ENCODE measurements at regions not wholly inside any gene's neighbourhood (a gene's known extent, or its start where the extent isn't known, plus 50 kb on each side); places are given as distances from the start of the nearest gene placed in this dataset.

DNA sequence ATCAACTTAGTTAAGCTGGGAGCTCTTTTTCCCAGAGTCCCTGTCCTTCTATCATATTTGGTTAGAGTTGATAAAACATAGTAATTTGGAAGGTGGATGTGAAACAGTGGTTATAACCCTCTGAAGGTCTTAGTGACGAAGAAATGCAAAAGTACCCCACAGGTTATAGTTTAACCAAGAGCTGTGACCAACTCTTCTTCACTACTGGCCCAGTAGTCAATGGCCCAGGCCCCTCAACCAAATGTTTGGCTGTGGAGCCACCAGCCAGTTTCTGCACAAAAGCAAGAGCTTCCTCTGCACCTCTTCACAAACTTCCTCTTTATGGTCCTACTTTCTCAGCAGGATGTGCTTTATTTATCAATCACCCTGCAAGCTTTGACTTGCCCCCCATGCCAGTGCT is 132.6 kb downstream of the BMP4 start:
- DNase-seq (ENCODE audit: low read depth): no peak
- TF ChIP-seq, protein P1, sequence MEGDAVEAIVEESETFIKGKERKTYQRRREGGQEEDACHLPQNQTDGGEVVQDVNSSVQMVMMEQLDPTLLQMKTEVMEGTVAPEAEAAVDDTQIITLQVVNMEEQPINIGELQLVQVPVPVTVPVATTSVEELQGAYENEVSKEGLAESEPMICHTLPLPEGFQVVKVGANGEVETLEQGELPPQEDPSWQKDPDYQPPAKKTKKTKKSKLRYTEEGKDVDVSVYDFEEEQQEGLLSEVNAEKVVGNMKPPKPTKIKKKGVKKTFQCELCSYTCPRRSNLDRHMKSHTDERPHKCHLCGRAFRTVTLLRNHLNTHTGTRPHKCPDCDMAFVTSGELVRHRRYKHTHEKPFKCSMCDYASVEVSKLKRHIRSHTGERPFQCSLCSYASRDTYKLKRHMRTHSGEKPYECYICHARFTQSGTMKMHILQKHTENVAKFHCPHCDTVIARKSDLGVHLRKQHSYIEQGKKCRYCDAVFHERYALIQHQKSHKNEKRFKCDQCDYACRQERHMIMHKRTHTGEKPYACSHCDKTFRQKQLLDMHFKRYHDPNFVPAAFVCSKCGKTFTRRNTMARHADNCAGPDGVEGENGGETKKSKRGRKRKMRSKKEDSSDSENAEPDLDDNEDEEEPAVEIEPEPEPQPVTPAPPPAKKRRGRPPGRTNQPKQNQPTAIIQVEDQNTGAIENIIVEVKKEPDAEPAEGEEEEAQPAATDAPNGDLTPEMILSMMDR (conservative IDR thresholded peaks at IDR 0.05; ENCODE audit: low read depth, low read length): no peak
- no peak overlapping the region for H3K4me3 ChIP-seq (ENCODE audit: low read depth, low read length)

DNA sequence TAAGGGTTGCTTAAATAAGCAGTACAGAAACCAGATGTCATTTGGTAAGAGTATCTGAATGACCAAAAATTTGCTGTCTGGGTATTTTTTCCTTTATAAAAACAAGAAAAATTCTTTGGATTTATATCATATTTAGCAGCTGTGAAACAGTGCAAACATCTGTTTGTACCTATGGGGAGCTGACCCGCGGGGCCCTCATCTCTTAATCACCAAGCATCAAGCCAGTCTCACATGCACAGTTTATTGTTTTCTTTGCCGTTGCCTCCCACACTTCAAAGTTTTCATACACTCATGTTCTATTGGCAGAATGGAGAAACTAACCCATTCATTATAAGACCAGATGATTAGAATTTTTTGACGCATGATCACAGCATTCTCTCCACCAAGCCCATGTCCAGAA is 142.2 kb downstream of the BMP4 start:
- peak; percentile 1 for DNase-seq (ENCODE audit: low read depth)
- TF ChIP-seq, protein P1 (conservative IDR thresholded peaks at IDR 0.05; ENCODE audit: low read depth, low read length): no peak
- no peak overlapping the region for H3K4me3 ChIP-seq (ENCODE audit: low read depth, low read length)

DNA sequence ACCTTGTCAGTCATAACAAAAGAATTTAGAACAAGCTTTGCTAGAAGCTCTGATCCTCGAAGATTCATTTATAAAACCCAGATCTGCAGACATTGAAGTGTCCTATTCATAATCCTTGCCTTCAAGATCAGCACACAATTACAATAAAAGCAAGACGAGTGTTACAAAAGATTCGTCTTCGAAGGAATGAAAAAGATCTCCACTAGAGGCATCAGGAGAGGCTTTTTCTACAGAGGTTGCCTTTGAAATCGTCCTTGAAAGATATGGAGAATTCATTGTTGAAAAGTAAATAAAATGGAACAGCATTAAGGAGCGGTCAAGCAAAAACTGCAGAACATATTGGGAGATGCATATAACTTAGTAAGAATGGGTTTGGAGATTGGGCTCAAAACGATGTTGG is 146.4 kb downstream of the BMP4 start:
- no peak for DNase-seq (ENCODE audit: low read depth)
- no peak overlapping the region for H3K4me3 ChIP-seq (ENCODE audit: low read depth, low read length)
- TF ChIP-seq, protein P1 (conservative IDR thresholded peaks at IDR 0.05; ENCODE audit: low read depth, low read length): no peak

DNA sequence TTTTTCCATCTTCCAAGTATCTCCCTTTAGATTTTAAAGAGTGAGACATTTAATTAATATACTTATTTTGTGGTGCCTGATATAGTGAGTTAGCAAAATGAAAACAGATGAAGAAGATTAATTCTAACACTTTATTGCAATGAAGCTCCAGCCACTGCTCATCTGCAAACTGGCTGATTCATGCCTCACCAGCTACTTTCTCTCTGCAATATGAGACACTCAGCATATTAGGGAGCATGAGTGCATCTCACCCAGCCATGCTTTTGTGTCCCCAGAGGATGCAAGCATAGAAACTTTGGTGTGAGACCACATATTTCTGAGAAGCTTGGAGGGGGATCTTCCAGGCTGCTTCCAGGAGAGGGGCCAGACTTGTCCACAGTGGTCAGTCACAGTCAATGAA is 148.6 kb downstream of the BMP4 start:
- TF ChIP-seq, protein P1 (conservative IDR thresholded peaks at IDR 0.05; ENCODE audit: low read depth, low read length): no peak
- H3K4me3 ChIP-seq (ENCODE audit: low read depth, low read length): no peak overlapping the region
- DNase-seq (ENCODE audit: low read depth): no peak

DNA sequence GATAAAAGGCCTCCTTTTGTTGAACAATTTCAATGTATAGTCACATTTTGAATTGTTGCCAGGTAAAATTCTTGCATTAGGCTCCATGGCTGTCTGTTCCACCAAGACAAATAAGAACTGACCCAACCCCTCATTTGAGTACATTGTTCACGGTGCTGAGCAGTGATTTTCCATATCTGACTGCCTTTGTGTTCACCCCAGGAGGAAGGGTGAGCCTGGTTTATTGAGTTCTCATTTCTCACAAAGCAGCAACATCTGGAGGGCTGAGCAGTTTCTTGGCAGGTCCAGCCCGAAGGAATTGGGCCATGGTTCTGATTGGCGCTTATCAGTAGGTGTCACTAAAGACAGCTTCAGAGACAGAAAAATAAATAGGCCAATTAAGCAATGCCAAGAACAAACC is 149.1 kb downstream of the BMP4 start:
- no peak for DNase-seq (ENCODE audit: low read depth)
- no peak overlapping the region for H3K4me3 ChIP-seq (ENCODE audit: low read depth, low read length)
- TF ChIP-seq, protein P1 (conservative IDR thresholded peaks at IDR 0.05; ENCODE audit: low read depth, low read length): no peak

DNA sequence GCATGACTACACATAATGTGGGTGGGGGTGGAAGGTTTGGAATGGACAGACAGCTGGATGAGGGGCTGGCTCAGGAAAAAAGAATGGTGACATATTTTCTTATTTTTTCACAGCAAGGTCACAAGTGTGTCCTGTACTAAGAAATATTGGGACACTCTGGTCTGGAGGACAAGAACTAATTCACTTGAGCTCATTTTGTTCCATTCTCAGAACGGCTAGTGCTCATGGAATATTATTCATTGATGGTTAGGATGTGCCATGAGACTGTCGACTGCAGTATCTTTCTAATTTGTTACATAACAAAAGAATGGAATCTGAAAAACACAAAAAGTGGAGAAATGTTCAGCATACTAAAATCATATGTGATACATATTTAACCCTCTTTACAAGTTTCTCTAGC is 149.5 kb downstream of the BMP4 start:
- TF ChIP-seq, protein P1 (conservative IDR thresholded peaks at IDR 0.05; ENCODE audit: low read depth, low read length): no peak
- H3K4me3 ChIP-seq (ENCODE audit: low read depth, low read length): no peak overlapping the region
- DNase-seq (ENCODE audit: low read depth): no peak

DNA sequence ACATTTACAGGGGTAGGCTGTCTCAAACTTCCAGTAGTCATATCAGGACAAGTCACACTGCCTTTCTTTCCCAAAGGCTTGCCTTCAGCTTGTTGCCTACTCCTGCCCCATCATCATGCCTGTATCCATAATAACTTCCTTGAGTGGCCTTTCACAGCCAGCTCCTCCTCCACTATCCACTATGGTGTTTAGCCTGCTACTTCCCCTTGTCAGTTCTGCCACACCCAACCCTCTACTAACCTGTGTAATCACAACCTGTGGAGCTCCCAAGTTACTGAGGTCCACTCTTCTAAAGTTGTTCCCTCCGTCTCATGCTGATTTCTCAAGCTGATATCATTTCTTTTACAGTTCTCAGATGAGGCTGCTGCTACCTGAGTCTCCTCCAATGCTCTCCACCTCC is 159.9 kb downstream of the BMP4 start:
- TF ChIP-seq, protein P1 (conservative IDR thresholded peaks at IDR 0.05; ENCODE audit: low read depth, low read length): no peak
- H3K4me3 ChIP-seq (ENCODE audit: low read depth, low read length): no peak overlapping the region
- DNase-seq (ENCODE audit: low read depth): no peak

All from choroid plexus epithelial cell (primary cell).